Neuronal stem cell (in vitro differentiated cells): ENCODE measurements at regions not wholly inside any gene's neighbourhood (a gene's known extent, or its start where the extent isn't known, plus 50 kb on each side); places are given as distances from the start of the nearest gene placed in this dataset.

Experiments used
- DNase-seq: peaks from one replicate; pipeline ENCODE4 v3.0.0-alpha.2; 2013; ENCODE audit warnings: low spot score
- H2AFZ ChIP-seq: one replicate; pipeline ENCODE4 v1.6.1; 2013; ENCODE audit warnings: mild to moderate bottlenecking, low read length, inconsistent platforms
- H2AK5ac ChIP-seq: 2 replicates; pipeline ENCODE4 v1.6.1; 2013; ENCODE audit warnings: low read depth, mild to moderate bottlenecking, inconsistent platforms, low read length, moderate library complexity, mixed read lengths
- H2BK120ac ChIP-seq: 2 replicates; pipeline ENCODE4 v1.6.1; 2013; ENCODE audit warnings: low read depth, mild to moderate bottlenecking, inconsistent platforms, low read length, moderate library complexity, mixed read lengths
- H2BK12ac ChIP-seq: one replicate; pipeline ENCODE4 v1.6.1; 2013; ENCODE audit warnings: low read length, inconsistent platforms
- H2BK15ac ChIP-seq: 2 replicates; pipeline ENCODE4 v1.6.1; 2013; ENCODE audit warnings: mild to moderate bottlenecking, low read length, inconsistent platforms, mixed read lengths
- H2BK5ac ChIP-seq: one replicate; pipeline ENCODE4 v1.6.1; 2013; ENCODE audit warnings: inconsistent platforms, mild to moderate bottlenecking, low read length, moderate library complexity
- H3K14ac ChIP-seq: one replicate; pipeline ENCODE4 v1.6.1; 2013; ENCODE audit warnings: low read length, inconsistent platforms
- H3K18ac ChIP-seq: 2 replicates; pipeline ENCODE4 v1.6.1; 2013; ENCODE audit warnings: low read length, inconsistent platforms
- H3K23ac ChIP-seq: 2 replicates; pipeline ENCODE4 v1.6.1; 2013; ENCODE audit warnings: low read depth, mild to moderate bottlenecking, mixed read lengths, low read length, inconsistent platforms; ENCODE audit not compliant: poor library complexity
- H3K27ac ChIP-seq: replicated peaks from 3 replicates; pipeline ENCODE4 v1.5.1; 2013; ENCODE audit warnings: low read length, inconsistent platforms
- H3K27me3 ChIP-seq, 3 experiments: 2 replicates each; pipeline ENCODE4 v1.6.1; 2013; ENCODE audit warnings: low read length in 3 of 3, mild to moderate bottlenecking in 2 of 3, inconsistent platforms in 1 of 3, low read depth in 1 of 3, mixed read lengths in 1 of 3, moderate library complexity in 1 of 3; ENCODE audit not compliant: control insufficient read depth in 3 of 3, insufficient read depth in 3 of 3
- H3K36me3 ChIP-seq, 2 donors: replicated peaks in 1 of 2; 2 replicates each; pipeline ENCODE4 v1.6.1; 2013; ENCODE audit warnings: low read length in 2 of 2; ENCODE audit not compliant: control insufficient read depth in 2 of 2, insufficient read depth in 2 of 2
- H3K4ac ChIP-seq: 2 replicates; pipeline ENCODE4 v1.6.1; 2013; ENCODE audit warnings: inconsistent platforms, mild to moderate bottlenecking, low read length, moderate library complexity
- H3K4me1 ChIP-seq, 2 donors: 1 replicate in 1 of 2; 2 replicates in 1 of 2; pipeline ENCODE4 v1.6.1; 2013; ENCODE audit warnings: low read length in 2 of 2, low read depth in 1 of 2; ENCODE audit not compliant: control insufficient read depth in 2 of 2, insufficient read depth in 1 of 2
- H3K4me2 ChIP-seq: one replicate; pipeline ENCODE4 v1.6.1; 2013; ENCODE audit warnings: mild to moderate bottlenecking, low read length, inconsistent platforms; ENCODE audit not compliant: insufficient read depth, poor library complexity, severe bottlenecking
- H3K4me3 ChIP-seq, 2 donors: 2 replicates each; pipeline ENCODE4 v1.5.1; 2013; ENCODE audit warnings: low read length in 2 of 2, mild to moderate bottlenecking in 2 of 2, inconsistent platforms in 1 of 2, moderate library complexity in 1 of 2
- H3K79me1 ChIP-seq: one replicate; pipeline ENCODE4 v1.6.1; 2013; ENCODE audit warnings: low read depth, mild to moderate bottlenecking, inconsistent platforms, low read length, moderate library complexity
- H3K9ac ChIP-seq: one replicate; pipeline ENCODE4 v1.6.1; 2013; ENCODE audit warnings: mild to moderate bottlenecking, low read depth, low read length, inconsistent platforms; ENCODE audit not compliant: poor library complexity
- H3K9me3 ChIP-seq, 2 donors: replicated peaks in 1 of 2; 2 replicates each; pipeline versions ENCODE3 to v1.6.1; 2013; ENCODE audit warnings: low read length in 2 of 2, mild to moderate bottlenecking in 2 of 2, inconsistent platforms in 1 of 2, low read depth in 1 of 2, mixed read lengths in 1 of 2, moderate library complexity in 1 of 2; ENCODE audit not compliant: control insufficient read depth in 2 of 2, insufficient read depth in 1 of 2
- H4K8ac ChIP-seq: one replicate; pipeline ENCODE4 v1.6.1; 2013; ENCODE audit warnings: low read depth, mild to moderate bottlenecking, inconsistent platforms, low read length, moderate library complexity
- H4K91ac ChIP-seq: one replicate; pipeline ENCODE4 v1.6.1; 2013; ENCODE audit warnings: low read length, low read depth, mild to moderate bottlenecking, inconsistent platforms; ENCODE audit not compliant: poor library complexity
- WGBS, 2 donors: extraction: QIAGEN DNeasy Blood & Tissue Kit; methylation state at CpG; one replicate each; pipeline ENCODE4 v1.1.7; 2013; ENCODE audit warnings: missing lambda C conversion rate in 2 of 2, mixed read lengths in 1 of 2; ENCODE audit not compliant: insufficient read length in 2 of 2, insufficient replicate concordance in 1 of 2; ENCODE audit errors: extremely low coverage in 2 of 2; 5-methylcytosine and 5-hydroxymethylcytosine counted together

- Histone ChIP-seq H4K8ac (no peak overlapping the region), H3K4me3 (no peak overlapping the region), H3K9ac (no peak overlapping the region), H2AK5ac (no peak overlapping the region), H2AFZ (no peak overlapping the region), H3K36me3 (no peaks in the 10 kb centered on the region), H3K4me2 (no peak overlapping the region), H3K18ac (no peak overlapping the region), H3K14ac (no peak overlapping the region), H3K9me3 (peaks cover 0 to 3% of the 10 kb centered on the region in 2 donors), H4K91ac (no peak overlapping the region), H3K4me1 (peaks cover 0 to 2% of the 10 kb centered on the region in 2 donors), H2BK15ac (no peak overlapping the region), H3K27me3 (no peaks in the 10 kb centered on the region), H3K27ac (no peak overlapping the region), H3K23ac (no peak overlapping the region), H2BK12ac (no peak overlapping the region), H3K79me1 (no peaks in the 10 kb centered on the region), H2BK120ac (no peak overlapping the region), H3K4ac (no peak overlapping the region), H2BK5ac (no peak overlapping the region)
- no CpG with 5 or more reads among the region's 7 CpGs for WGBS, 2 donors
- no peak for DNase-seq
Measured at GRCh38 chr18:14031053-14031452, 101.2 kb downstream of the ZNF519 start.

DNA sequence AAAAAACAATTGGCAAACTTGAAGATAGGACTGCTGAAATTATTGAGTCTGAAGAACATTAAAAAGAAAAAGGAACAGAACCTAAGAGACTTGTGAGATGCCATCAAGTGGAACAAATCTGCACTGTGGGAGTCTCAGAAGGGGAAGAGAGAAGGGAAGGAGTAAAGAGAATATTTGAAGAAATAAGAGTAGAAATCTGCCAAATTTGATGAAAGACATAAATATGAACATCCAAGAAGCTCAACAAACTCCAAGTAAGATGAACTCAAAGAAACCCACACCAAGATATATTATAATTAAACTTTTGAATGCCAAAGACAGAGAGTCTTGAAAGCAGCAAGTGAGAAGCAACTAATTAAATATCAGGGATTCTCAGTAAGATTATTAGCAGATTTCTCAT, 102.7 kb downstream of the ZNF519 start:
- Histone ChIP-seq H2BK5ac (no peak overlapping the region), H3K4me3 (no peak overlapping the region), H2AFZ (no peak overlapping the region), H3K36me3 (no peaks in the 10 kb centered on the region), H3K9ac (no peak overlapping the region), H4K91ac (no peak overlapping the region), H3K4ac (no peak overlapping the region), H3K14ac (no peak overlapping the region), H2BK12ac (no peak overlapping the region), H3K4me1 (peaks cover 0 to 3% of the 10 kb centered on the region in 2 donors), H3K23ac (no peak overlapping the region), H3K27me3 (no peaks in the 10 kb centered on the region), H2AK5ac (no peak overlapping the region), H4K8ac (no peak overlapping the region), H2BK15ac (no peak overlapping the region), H3K27ac (no peak overlapping the region), H3K18ac (no peak overlapping the region), H3K79me1 (no peaks in the 10 kb centered on the region), H2BK120ac (no peak overlapping the region), H3K4me2 (no peak overlapping the region), H3K9me3 (peaks cover 0 to 3% of the 10 kb centered on the region in 2 donors)
- DNase-seq, result no peak

DNA sequence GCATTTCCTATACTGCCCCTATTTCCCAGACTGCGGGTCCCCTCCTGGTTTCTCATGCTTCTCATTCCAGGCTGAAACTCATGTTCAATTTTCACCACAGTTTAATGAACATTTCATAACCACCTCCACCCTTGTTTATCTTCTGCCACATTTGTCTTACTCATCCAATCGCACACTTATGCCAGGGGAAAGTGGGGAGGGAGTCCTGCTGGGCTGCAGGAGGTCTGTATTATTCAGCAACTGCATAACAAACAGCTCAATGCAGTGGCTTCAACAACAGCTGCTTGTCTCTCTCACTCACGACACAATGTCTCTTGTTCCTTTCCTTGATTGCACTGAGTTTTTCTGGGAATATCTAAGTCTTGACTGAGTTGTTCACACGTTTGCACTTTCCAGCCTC, 106.0 kb downstream of the ZNF519 start:
- Histone ChIP-seq H3K4me2 (no peak overlapping the region), H2BK5ac (no peak overlapping the region)
- no CpG with 5 or more reads among the region's 4 CpGs for WGBS, 2 donors

GRCh38 chr18:14025306-14025940, 106.8 kb downstream of the ZNF519 start:
- no peak overlapping the region for H2BK120ac ChIP-seq
- H3K4me3 ChIP-seq, result no peak overlapping the region
- H3K27ac ChIP-seq, result no peak overlapping the region
- peaks cover 0 to 6% (median 0%) of the 10 kb centered on the region in 3 experiments for H3K27me3 ChIP-seq
- no peak overlapping the region for H3K18ac ChIP-seq
- no CpG with 5 or more reads among the region's 1 CpG for WGBS, 2 donors
- H3K4me1 ChIP-seq, result peaks cover 0 to 3% of the 10 kb centered on the region in 2 donors
- H3K4me2 ChIP-seq, result no peak overlapping the region
- no peak overlapping the region for H3K23ac ChIP-seq
- no peak overlapping the region for H4K91ac ChIP-seq
- H3K14ac ChIP-seq, result no peak overlapping the region
- H2BK15ac ChIP-seq, result no peak overlapping the region
- no peaks in the 10 kb centered on the region for H3K9me3 ChIP-seq
- no peak for DNase-seq
- no peak overlapping the region for H3K4ac ChIP-seq
- no peak overlapping the region for H4K8ac ChIP-seq
- no peaks in the 10 kb centered on the region for H3K79me1 ChIP-seq
- no peak overlapping the region for H3K9ac ChIP-seq
- H2BK5ac ChIP-seq, result no peak overlapping the region
- H2AK5ac ChIP-seq, result no peak overlapping the region
- no peak overlapping the region for H2BK12ac ChIP-seq
- no peak overlapping the region for H2AFZ ChIP-seq
- no peaks in the 10 kb centered on the region for H3K36me3 ChIP-seq

More for the DNA sequence above, 106.0 kb downstream of the ZNF519 start:
- H3K4me3 ChIP-seq, result no peak overlapping the region
- no peaks in the 10 kb centered on the region for H3K79me1 ChIP-seq
- H2BK12ac ChIP-seq, result no peak overlapping the region
- no peaks in the 10 kb centered on the region for H3K9me3 ChIP-seq
- H4K8ac ChIP-seq, result no peak overlapping the region
- H3K4me1 ChIP-seq, result peaks cover 0 to 3% of the 10 kb centered on the region in 2 donors
- peaks cover 0 to 6% (median 0%) of the 10 kb centered on the region in 3 experiments for H3K27me3 ChIP-seq
- no peak overlapping the region for H2AFZ ChIP-seq
- no peak overlapping the region for H2AK5ac ChIP-seq
- DNase-seq, result no peak
- H2BK15ac ChIP-seq, result no peak overlapping the region
- H3K9ac ChIP-seq, result no peak overlapping the region
- no peak overlapping the region for H3K14ac ChIP-seq
- H3K4ac ChIP-seq, result no peak overlapping the region
- H2BK120ac ChIP-seq, result no peak overlapping the region
- H3K23ac ChIP-seq, result no peak overlapping the region
- no peak overlapping the region for H3K27ac ChIP-seq
- H3K36me3 ChIP-seq, result no peaks in the 10 kb centered on the region
- no peak overlapping the region for H4K91ac ChIP-seq
- no peak overlapping the region for H3K18ac ChIP-seq
